Activated CD4-positive, alpha-beta T cell treated with anti-CD3 and anti-CD28 coated beads, Interleukin-2, Interleukin-6, amounts not matched to agents 100 ng/mL and 50 ng/mL, durations not matched to agents 16 hours and 8 hours (primary cell): ENCODE measurements at regions not wholly inside any gene's neighbourhood (a gene's known extent, or its start where the extent isn't known, plus 50 kb on each side); places are given as distances from the start of the nearest gene placed in this dataset.

Experiments
- DNase-seq: peaks from one replicate; pipeline ENCODE4 v3.0.0-alpha.2; 2020

GRCh38 chr1:200245473-200245872 is 164.4 kb downstream of the ZNF281 start:
- no peak for DNase-seq

- DNase-seq: no peak
Observed at GRCh38 chr1:200243042-200243437, 166.8 kb downstream of the ZNF281 start.

- DNase-seq: no peak
Observed at GRCh38 chr1:200242110-200243041, 167.5 kb downstream of the ZNF281 start.

- DNase-seq: no peak
Observed at GRCh38 chr1:200240656-200241055, 169.2 kb downstream of the ZNF281 start.

- no peak for DNase-seq
Observed at GRCh38 chr1:200238311-200238710, 171.5 kb downstream of the ZNF281 start.

GRCh38 chr1:200237066-200237465 is 172.8 kb downstream of the ZNF281 start:
- no peak for DNase-seq

- no peak for DNase-seq
Observed at GRCh38 chr1:200234938-200235337, 174.9 kb downstream of the ZNF281 start.

- no peak for DNase-seq
Observed at GRCh38 chr1:200233393-200233792, 176.4 kb downstream of the ZNF281 start.

- DNase-seq: no peak
Observed at GRCh38 chr1:200231787-200232231, 178.0 kb downstream of the ZNF281 start.

- no peak for DNase-seq
Observed at GRCh38 chr1:200230671-200231070, 179.2 kb downstream of the ZNF281 start.

GRCh38 chr1:200228486-200228885 is 181.3 kb downstream of the ZNF281 start:
- no peak for DNase-seq

- no peak for DNase-seq
Observed at GRCh38 chr1:200228081-200228480, 181.8 kb downstream of the ZNF281 start.
